WTC11 (cell line): ENCODE measurements at regions not wholly inside any gene's neighbourhood (a gene's known extent, or its start where the extent isn't known, plus 50 kb on each side); places are given as distances from the start of the nearest gene placed in this dataset.

Source experiments
- ATAC-seq: fragments of 200-7000 bp; cut with Tn5 transposase; 2 replicates; pipeline ENCODE4 v1.10.0; 2021; ENCODE audit warnings: mild to moderate bottlenecking, moderate library complexity
- CTCF ChIA-PET: fragments of 300-600 bp; sonication (Branson Sonifier 250); formaldehyde crosslinking; loops from one replicate; lab custom pipeline; 2021; ENCODE audit warnings: antibody characterized with exemption; lab: Charles Lee
- POLR2A ChIA-PET: fragments of 350-600 bp; sonication (Branson Sonifier 250); formaldehyde crosslinking; loops from one replicate; lab custom pipeline; 2021; ENCODE audit warnings: antibody characterized with exemption; lab: Charles Lee
- DNase-seq: peaks from one replicate; pipeline ENCODE4 v3.0.0; 2021; ENCODE audit warnings: low spot score
- H3K27ac Mint-ChIP-seq: 2 replicates; pipeline ENCODE4 v1.8.0; 2021; ENCODE audit warnings: mixed read lengths
- H3K27me3 Mint-ChIP-seq: 2 replicates; pipeline ENCODE4 v1.8.0; 2021; ENCODE audit warnings: low read depth, mild to moderate bottlenecking, moderate library complexity, mixed read lengths
- H3K36me3 Mint-ChIP-seq: 2 replicates; pipeline ENCODE4 v1.8.0; 2021; ENCODE audit warnings: mixed read lengths
- H3K4me1 Mint-ChIP-seq: 2 replicates; pipeline ENCODE4 v1.8.0; 2022; ENCODE audit warnings: mixed read lengths
- H3K4me3 Mint-ChIP-seq: 2 replicates; pipeline ENCODE4 v1.8.0; 2021; ENCODE audit warnings: mild to moderate bottlenecking, moderate library complexity, mixed read lengths
- H3K9me3 Mint-ChIP-seq: 2 replicates; pipeline ENCODE4 v1.8.0; 2021; ENCODE audit warnings: mixed read lengths
- AFF4 ChIP-seq: sonication (generic); formaldehyde crosslinking; IDR thresholded peaks from 2 replicates; pipeline ENCODE4 v1.8.1; 2023; ENCODE audit warnings: mild to moderate bottlenecking, missing genetic modification reagents, borderline replicate concordance
- ATF2 ChIP-seq: sonication (generic); formaldehyde crosslinking; IDR thresholded peaks from 2 replicates; pipeline ENCODE4 v1.8.1; 2022; ENCODE audit warnings: low read depth, missing genetic modification reagents, borderline replicate concordance
- ATF6 ChIP-seq: sonication (generic); formaldehyde crosslinking; IDR thresholded peaks from 2 replicates; pipeline ENCODE4 v1.8.1; 2023; ENCODE audit warnings: mild to moderate bottlenecking, missing genetic modification reagents
- CBFB ChIP-seq: sonication (generic); formaldehyde crosslinking; IDR thresholded peaks from 2 replicates; pipeline ENCODE4 v1.8.1; 2022; ENCODE audit warnings: mild to moderate bottlenecking, low read depth, missing genetic modification reagents
- CDX4 ChIP-seq: fragments of 250-450 bp; sonication (Bioruptor Pico); IDR thresholded peaks from 2 replicates; pipeline ENCODE4 v1.9.0; 2021; ENCODE audit warnings: moderate library complexity, mild to moderate bottlenecking, inconsistent platforms, borderline replicate concordance
- CREB1 ChIP-seq: sonication (generic); formaldehyde crosslinking; IDR thresholded peaks from 2 replicates; pipeline ENCODE4 v1.8.0; 2023; ENCODE audit warnings: mild to moderate bottlenecking, missing genetic modification reagents
- E2F4 ChIP-seq: sonication (generic); formaldehyde crosslinking; IDR thresholded peaks from 2 replicates; pipeline ENCODE4 v1.8.1; 2022; ENCODE audit warnings: low read depth, mild to moderate bottlenecking, moderate library complexity, missing genetic modification reagents, borderline replicate concordance
- EMX1 ChIP-seq: fragments of 250-450 bp; sonication (Bioruptor Pico); IDR thresholded peaks from 2 replicates; pipeline ENCODE4 v1.8.0; 2021; ENCODE audit warnings: mild to moderate bottlenecking
- FOXK1 ChIP-seq: sonication (generic); formaldehyde crosslinking; IDR thresholded peaks from 2 replicates; pipeline ENCODE4 v1.8.0; 2022; ENCODE audit warnings: mild to moderate bottlenecking, moderate library complexity, missing genetic modification reagents
- FOXP1 ChIP-seq: sonication (generic); formaldehyde crosslinking; IDR thresholded peaks from 2 replicates; pipeline ENCODE4 v1.8.0; 2022; ENCODE audit warnings: missing genetic modification reagents, mild to moderate bottlenecking, moderate library complexity, borderline replicate concordance
- FOXP4 ChIP-seq: sonication (generic); formaldehyde crosslinking; IDR thresholded peaks from 2 replicates; pipeline ENCODE4 v1.8.0; 2022; ENCODE audit warnings: mild to moderate bottlenecking, missing genetic modification reagents
- MXD4 ChIP-seq: fragments of 250-450 bp; sonication (Bioruptor Pico); IDR thresholded peaks from 2 replicates; pipeline ENCODE4 v1.8.0; 2021; ENCODE audit warnings: mild to moderate bottlenecking, moderate library complexity, borderline replicate concordance
- NR3C1 ChIP-seq: sonication (generic); formaldehyde crosslinking; conservative IDR thresholded peaks from 2 replicates; pipeline ENCODE4 v1.8.1; 2023; ENCODE audit warnings: low read depth, mild to moderate bottlenecking, missing genetic modification reagents
- SMAD3 ChIP-seq: sonication (generic); formaldehyde crosslinking; IDR thresholded peaks from 2 replicates; pipeline ENCODE4 v1.8.0; 2022; ENCODE audit warnings: missing genetic modification reagents, mild to moderate bottlenecking, borderline replicate concordance
- SOX15 ChIP-seq: fragments of 250-450 bp; sonication (Bioruptor Pico); IDR thresholded peaks from 2 replicates; pipeline ENCODE4 v1.9.0; 2021; ENCODE audit warnings: mild to moderate bottlenecking
- TCF7 ChIP-seq: sonication (generic); formaldehyde crosslinking; IDR thresholded peaks from 2 replicates; pipeline ENCODE4 v1.8.0; 2022; ENCODE audit warnings: mild to moderate bottlenecking, low read depth, missing genetic modification reagents, moderate library complexity
- ZNF232 ChIP-seq: sonication (generic); formaldehyde crosslinking; IDR thresholded peaks from 2 replicates; pipeline ENCODE4 v1.8.0; 2022; ENCODE audit warnings: mild to moderate bottlenecking, missing genetic modification reagents
- ZNF416 ChIP-seq: fragments of 250-450 bp; sonication (Bioruptor Pico); IDR thresholded peaks from 2 replicates; pipeline ENCODE4 v1.9.0; 2021; ENCODE audit warnings: mild to moderate bottlenecking, inconsistent platforms

GRCh38 chr3:78183906-78184599, 1144.2 kb downstream of the ROBO2 start:
- Mint-ChIP-seq H3K27ac (no peak overlapping the region), H3K4me3 (no peak overlapping the region)
- ATAC-seq: no peak

More at GRCh38 chr3:78183906-78184599, 1144.2 kb downstream of the ROBO2 start:
- H3K9me3 Mint-ChIP-seq: no peaks in the 10 kb centered on the region
- TF ChIP-seq E2F4 (CRISPR knock-in tag): no peak
- no peak for TF ChIP-seq CDX4
- no peak for TF ChIP-seq MXD4 (CRISPR knock-in tag)
- TF ChIP-seq TCF7 (CRISPR knock-in tag): no peak
- no peak for TF ChIP-seq SOX15 (CRISPR knock-in tag)
- no peak for TF ChIP-seq NR3C1
- no peak for TF ChIP-seq CREB1
- TF ChIP-seq CBFB (CRISPR knock-in tag): no peak
- TF ChIP-seq FOXP4: no peak
- no peak for TF ChIP-seq ATF6 (CRISPR knock-in tag)
- TF ChIP-seq ZNF232: no peak
- TF ChIP-seq AFF4: no peak
- TF ChIP-seq ATF2 (CRISPR knock-in tag): no peak
- no peak for TF ChIP-seq FOXP1 (CRISPR knock-in tag)
- no peak for TF ChIP-seq SMAD3 (CRISPR knock-in tag)
- no peak for TF ChIP-seq EMX1
- TF ChIP-seq FOXK1 (CRISPR knock-in tag): no peak
- TF ChIP-seq ZNF416 (CRISPR knock-in tag): no peak
- POLR2A ChIA-PET: no interaction called here
- peaks cover 5% of the 10 kb centered on the region; the same call in 1 of the 2 replicates for H3K4me1 Mint-ChIP-seq
- CTCF ChIA-PET: interaction anchor here (1.2 kb wide), 1 partner anchor 462 kb away, joined by 4 read pairs; no protein-coding TSS in a partner anchor
- H3K36me3 Mint-ChIP-seq: no peaks in the 10 kb centered on the region
- no peak for DNase-seq
- H3K27me3 Mint-ChIP-seq: no peaks in the 10 kb centered on the region
